ENCODE measurements at regions not wholly inside any gene's neighbourhood (a gene's known extent, or its start where the extent isn't known, plus 50 kb on each side); places are given as distances from the start of the nearest gene placed in this dataset.

GRCh38 chr20:37457921-37458320, 63.1 kb upstream of the NNAT start:
- WGBS (ENCODE audit: low lambda C conversion rate), result 22% methylated on average over 2 of the region's 2 CpGs
- Histone ChIP-seq H4K20me1 (ENCODE audit: insufficient read depth) (no peaks in the 10 kb centered on the region), H3K79me2 (ENCODE audit: insufficient read depth) (no peaks in the 10 kb centered on the region), H3K4me2 (no peak overlapping the region), H3K4me3 (ENCODE audit: low read depth in 2 of 2, low read length in 1 of 2) (no peak overlapping the region), H3K4me1 (ENCODE audit: control insufficient read depth in 1 of 2, insufficient read depth in 2 of 2, low read depth in 1 of 2, low read length in 1 of 2) (no peaks in the 10 kb centered on the region; a peak in 1 of 4 replicates), H3F3A (replicated peaks; ENCODE audit: insufficient read depth) (no peaks in the 10 kb centered on the region), H3K9me2 (no peaks in the 10 kb centered on the region), H3K27me3 (ENCODE audit: insufficient read depth) (peaks cover 6% of the 10 kb centered on the region; the same call in 1 of the 2 replicates), H3K9me3 (no peaks in the 10 kb centered on the region), H3K36me3 (replicated peaks in 1 of 2; ENCODE audit: control insufficient read depth in 1 of 2, insufficient read depth in 2 of 2, low read length in 1 of 2) (no peaks in the 10 kb centered on the region), H3K9ac (no peak overlapping the region), H2AFZ (ENCODE audit: low read depth) (no peak overlapping the region), H3K27ac (ENCODE audit: low read depth in 2 of 2, low read length in 1 of 2) (no peak overlapping the region)
- CTCF ChIA-PET, result interaction anchor here (1.2 kb wide), 1 partner anchor 262 kb away, joined by 3 read pairs; no protein-coding TSS in a partner anchor
- TF ChIP-seq MAX (IDR thresholded peaks at IDR 0.05; ENCODE audit: low read depth), result no peak
- no peak for TF ChIP-seq TEAD4 (IDR thresholded peaks at IDR 0.05; ENCODE audit: borderline replicate concordance, insufficient read depth)
- no peak for TF ChIP-seq USF1 (IDR thresholded peaks at IDR 0.05; ENCODE audit: borderline replicate concordance, low read depth)
- POLR2A ChIA-PET, result no interaction called here
- no peak for DNase-seq

GRCh38 chr20:37458761-37459160, 62.3 kb upstream of the NNAT start:
- H3K4me2 ChIP-seq, result no peak overlapping the region
- CTCF ChIA-PET, result interaction anchor here (1.2 kb wide), 1 partner anchor 263 kb away, joined by 3 read pairs; no protein-coding TSS in a partner anchor
- WGBS (ENCODE audit: low lambda C conversion rate), result 14% methylated on average over 3 of the region's 3 CpGs
- peaks cover 12% of the 10 kb centered on the region; the same call in 1 of the 2 replicates for H3K27me3 ChIP-seq (ENCODE audit: insufficient read depth)
- H3K36me3 ChIP-seq (replicated peaks in 1 of 2; ENCODE audit: control insufficient read depth in 1 of 2, insufficient read depth in 2 of 2, low read length in 1 of 2), result no peaks in the 10 kb centered on the region
- H2AFZ ChIP-seq (ENCODE audit: low read depth), result no peak overlapping the region
- H3K9me3 ChIP-seq, result no peaks in the 10 kb centered on the region
- TF ChIP-seq MAX (IDR thresholded peaks at IDR 0.05; ENCODE audit: low read depth) (no peak), MXI1 (IDR thresholded peaks at IDR 0.05; ENCODE audit: low read depth, low read length) (no peak), RAD21 (IDR thresholded peaks at IDR 0.05; ENCODE audit: low read length) (no peak), FOXJ3 (CRISPR knock-in tag; IDR thresholded peaks at IDR 0.05) (no peak), RCOR1 (IDR thresholded peaks at IDR 0.05; ENCODE audit: low read length) (no peak), EZH2phosphoT487 (IDR thresholded peaks at IDR 0.05; ENCODE audit: borderline replicate concordance, low read depth) (no peak), CHD2 (IDR thresholded peaks at IDR 0.05; ENCODE audit: low read length, partially characterized antibody) (no peak), CTCF (IDR thresholded peaks at IDR 0.05) (no peak), SMC3 (IDR thresholded peaks at IDR 0.05; ENCODE audit: low read depth, low read length) (no peak), MEF2A (IDR thresholded peaks at IDR 0.05; ENCODE audit: borderline replicate concordance, low read depth) (no peak), ELF1 (IDR thresholded peaks at IDR 0.05) (no peak), TCF12 (IDR thresholded peaks at IDR 0.05) (no peak), TEAD4 (IDR thresholded peaks at IDR 0.05; ENCODE audit: borderline replicate concordance, insufficient read depth) (no peak), USF1 (IDR thresholded peaks at IDR 0.05; ENCODE audit: borderline replicate concordance, low read depth) (no peak), TAF1 (IDR thresholded peaks at IDR 0.05; ENCODE audit: borderline replicate concordance, low read depth, low read length) (no peak), FOXM1 (IDR thresholded peaks at IDR 0.05; ENCODE audit: low read depth) (no peak), SIN3A (IDR thresholded peaks at IDR 0.05; ENCODE audit: borderline replicate concordance, low read depth, low read length) (no peak), EP300 (IDR thresholded peaks at IDR 0.05; ENCODE audit: borderline replicate concordance in 1 of 2, low read depth in 1 of 2, low read length in 1 of 2) (no peak)
- TF ChIP-seq, protein P1, sequence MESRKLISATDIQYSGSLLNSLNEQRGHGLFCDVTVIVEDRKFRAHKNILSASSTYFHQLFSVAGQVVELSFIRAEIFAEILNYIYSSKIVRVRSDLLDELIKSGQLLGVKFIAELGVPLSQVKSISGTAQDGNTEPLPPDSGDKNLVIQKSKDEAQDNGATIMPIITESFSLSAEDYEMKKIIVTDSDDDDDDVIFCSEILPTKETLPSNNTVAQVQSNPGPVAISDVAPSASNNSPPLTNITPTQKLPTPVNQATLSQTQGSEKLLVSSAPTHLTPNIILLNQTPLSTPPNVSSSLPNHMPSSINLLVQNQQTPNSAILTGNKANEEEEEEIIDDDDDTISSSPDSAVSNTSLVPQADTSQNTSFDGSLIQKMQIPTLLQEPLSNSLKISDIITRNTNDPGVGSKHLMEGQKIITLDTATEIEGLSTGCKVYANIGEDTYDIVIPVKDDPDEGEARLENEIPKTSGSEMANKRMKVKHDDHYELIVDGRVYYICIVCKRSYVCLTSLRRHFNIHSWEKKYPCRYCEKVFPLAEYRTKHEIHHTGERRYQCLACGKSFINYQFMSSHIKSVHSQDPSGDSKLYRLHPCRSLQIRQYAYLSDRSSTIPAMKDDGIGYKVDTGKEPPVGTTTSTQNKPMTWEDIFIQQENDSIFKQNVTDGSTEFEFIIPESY (IDR thresholded peaks at IDR 0.05; ENCODE audit: borderline replicate concordance, low read depth), result no peak
- no peak overlapping the region for H3K9ac ChIP-seq
- no peak overlapping the region for H3K4me3 ChIP-seq (ENCODE audit: low read depth in 2 of 2, low read length in 1 of 2)
- DNase-seq, result no peak
- H3K27ac ChIP-seq (ENCODE audit: low read depth in 2 of 2, low read length in 1 of 2), result no peak overlapping the region
- POLR2A ChIA-PET, result no interaction called here
- H3K79me2 ChIP-seq (ENCODE audit: insufficient read depth), result no peaks in the 10 kb centered on the region
- H4K20me1 ChIP-seq (ENCODE audit: insufficient read depth), result no peaks in the 10 kb centered on the region
- no peaks in the 10 kb centered on the region for H3K9me2 ChIP-seq
- no peaks in the 10 kb centered on the region for H3F3A ChIP-seq (replicated peaks; ENCODE audit: insufficient read depth)
- no peaks in the 10 kb centered on the region; a peak in 1 of 4 replicates for H3K4me1 ChIP-seq (ENCODE audit: control insufficient read depth in 1 of 2, insufficient read depth in 2 of 2, low read depth in 1 of 2, low read length in 1 of 2)
